Prostate gland (tissue), 2 donors: ENCODE measurements at regions not wholly inside any gene's neighbourhood (a gene's known extent, or its start where the extent isn't known, plus 50 kb on each side); places are given as distances from the start of the nearest gene placed in this dataset.

Source experiments
- POLR2A ChIP-seq: fragments of 450-650 bp; IDR thresholded peaks from one replicate; pipeline ENCODE4 v1.6.1; 2016; ENCODE audit warnings: antibody characterized with exemption, mild to moderate bottlenecking
- TF ChIP-seq, protein P1 (sequence below), 4 experiments: fragments of 200-600 bp in 2 of 4; fragments of 450-650 bp in 2 of 4; sonication (generic) in 2 of 4; IDR thresholded peaks; 1 replicate in 3 of 4; 2 replicates in 1 of 4; pipeline ENCODE4 v1.5.1; 2016 to 2019; ENCODE audit warnings: antibody characterized with exemption in 4 of 4, mild to moderate bottlenecking in 2 of 4, moderate library complexity in 2 of 4

DNA sequence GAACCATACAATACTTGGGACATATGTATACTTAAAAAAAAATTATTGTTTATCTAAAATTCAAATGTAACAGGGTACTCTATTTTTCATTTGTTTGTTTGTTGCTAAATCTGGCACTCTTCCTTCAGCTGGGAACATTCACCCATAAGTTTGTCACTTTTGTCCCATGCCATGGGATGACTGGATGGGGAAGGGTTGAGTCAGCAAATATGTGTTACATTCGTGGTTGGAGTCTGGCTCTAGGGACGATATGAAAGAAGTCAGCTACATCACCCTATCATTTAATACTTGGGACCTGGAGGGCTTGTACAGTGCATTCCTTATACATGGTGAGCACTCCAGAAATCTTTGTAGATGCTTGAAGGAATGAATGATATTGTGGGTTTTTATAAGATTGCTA, 131.3 kb downstream of the IPO8 start:
- TF ChIP-seq, protein P1, sequence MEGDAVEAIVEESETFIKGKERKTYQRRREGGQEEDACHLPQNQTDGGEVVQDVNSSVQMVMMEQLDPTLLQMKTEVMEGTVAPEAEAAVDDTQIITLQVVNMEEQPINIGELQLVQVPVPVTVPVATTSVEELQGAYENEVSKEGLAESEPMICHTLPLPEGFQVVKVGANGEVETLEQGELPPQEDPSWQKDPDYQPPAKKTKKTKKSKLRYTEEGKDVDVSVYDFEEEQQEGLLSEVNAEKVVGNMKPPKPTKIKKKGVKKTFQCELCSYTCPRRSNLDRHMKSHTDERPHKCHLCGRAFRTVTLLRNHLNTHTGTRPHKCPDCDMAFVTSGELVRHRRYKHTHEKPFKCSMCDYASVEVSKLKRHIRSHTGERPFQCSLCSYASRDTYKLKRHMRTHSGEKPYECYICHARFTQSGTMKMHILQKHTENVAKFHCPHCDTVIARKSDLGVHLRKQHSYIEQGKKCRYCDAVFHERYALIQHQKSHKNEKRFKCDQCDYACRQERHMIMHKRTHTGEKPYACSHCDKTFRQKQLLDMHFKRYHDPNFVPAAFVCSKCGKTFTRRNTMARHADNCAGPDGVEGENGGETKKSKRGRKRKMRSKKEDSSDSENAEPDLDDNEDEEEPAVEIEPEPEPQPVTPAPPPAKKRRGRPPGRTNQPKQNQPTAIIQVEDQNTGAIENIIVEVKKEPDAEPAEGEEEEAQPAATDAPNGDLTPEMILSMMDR (IDR thresholded peaks at IDR 0.05) = no peak
- no peak for TF ChIP-seq POLR2A
